B cell (primary cell): ENCODE measurements at regions not wholly inside any gene's neighbourhood (a gene's known extent, or its start where the extent isn't known, plus 50 kb on each side); places are given as distances from the start of the nearest gene placed in this dataset.
A peak's percentile ranks its signal among the peaks of the same experiment; 100 is the strongest.

Experiments
- ATAC-seq: fragments of 200-7000 bp; cut with Tn5 transposase; one replicate; pipeline ENCODE4 v1.10.0; 2021; ENCODE audit warnings: low read depth, mild to moderate bottlenecking, moderate number of reproducible peaks, moderate library complexity
- CTCF ChIA-PET: fragments of 350-600 bp; sonication (Branson Sonifier 250); formaldehyde crosslinking; loops from one replicate; lab custom pipeline; 2021; ENCODE audit warnings: antibody characterized with exemption, inconsistent platforms; lab: Charles Lee
- POLR2A ChIA-PET: fragments of 350-600 bp; sonication (Branson Sonifier 250); formaldehyde crosslinking; loops from one replicate; lab custom pipeline; 2021; ENCODE audit warnings: antibody characterized with exemption; lab: Charles Lee
- DNase-seq: peaks from one replicate; pipeline ENCODE4 v3.0.0; 2013
- H2AFZ ChIP-seq: 2 replicates; pipeline ENCODE4 v1.6.1; 2012; ENCODE audit warnings: mild to moderate bottlenecking, low read depth, low read length; ENCODE audit not compliant: insufficient read depth, poor library complexity, severe bottlenecking
- H3K27ac ChIP-seq, 2 donors: 1 replicate in 1 of 2; 2 replicates in 1 of 2; pipeline ENCODE4 v1.5.1; 2012 to 2013; ENCODE audit warnings: low read length in 2 of 2, mild to moderate bottlenecking in 2 of 2, moderate library complexity in 1 of 2
- H3K27me3 ChIP-seq, 4 experiments: fragments of 200-600 bp in 1 of 4; sonication (generic) in 1 of 4; replicated peaks in 1 of 4; 1 replicate in 2 of 4; 2 replicates in 2 of 4; pipeline versions ENCODE4 v1.6.1 to v1.7.0; 2013 to 2016; ENCODE audit warnings: low read length in 3 of 4, mild to moderate bottlenecking in 2 of 4, mixed read lengths in 1 of 4, moderate library complexity in 1 of 4; ENCODE audit not compliant: insufficient read depth in 4 of 4, control insufficient read depth in 3 of 4; ENCODE audit errors: control extremely low read depth in 1 of 4
- H3K36me3 ChIP-seq, 2 experiments: replicated peaks in 1 of 2; 1 replicate in 1 of 2; 2 replicates in 1 of 2; pipeline versions ENCODE4 v1.6.1 to v1.7.1; 2013; ENCODE audit warnings: low read length in 1 of 2; ENCODE audit not compliant: insufficient read depth in 2 of 2, control insufficient read depth in 1 of 2; ENCODE audit errors: control extremely low read depth in 1 of 2, extremely low read depth in 1 of 2
- H3K4me1 ChIP-seq, 2 donors: fragments of 200-600 bp in 1 of 2; sonication (generic) in 1 of 2; 1 replicate in 1 of 2; 2 replicates in 1 of 2; pipeline versions ENCODE4 v1.5.1 to v1.6.1; 2013 to 2017; ENCODE audit warnings: low read length in 2 of 2; ENCODE audit not compliant: control insufficient read depth in 2 of 2, insufficient read depth in 2 of 2
- H3K4me2 ChIP-seq: replicated peaks from 2 replicates; pipeline ENCODE3; 2012; ENCODE audit warnings: mild to moderate bottlenecking, low read depth, low read length; ENCODE audit not compliant: poor library complexity, severe bottlenecking
- H3K4me3 ChIP-seq, 5 experiments: fragments of 200-600 bp in 1 of 5; sonication (generic) in 1 of 5; 1 replicate in 3 of 5; 2 replicates in 2 of 5; pipeline versions ENCODE4 v1.5.1 to v1.7.0; 2011 to 2016; ENCODE audit warnings: low read length in 4 of 5, mild to moderate bottlenecking in 4 of 5, low read depth in 2 of 5, control low read depth in 1 of 5, moderate library complexity in 1 of 5; ENCODE audit not compliant: insufficient read depth in 1 of 5; ENCODE audit errors: control extremely low read depth in 1 of 5, extremely low read depth in 1 of 5
- H3K79me2 ChIP-seq: fragments of 200-600 bp; sonication (generic); one replicate; pipeline ENCODE4 v1.6.0; 2016; ENCODE audit warnings: low read length; ENCODE audit not compliant: control insufficient read depth, insufficient read depth
- H3K9ac ChIP-seq: fragments of 200-600 bp; sonication (generic); 2 replicates; pipeline ENCODE4 v1.6.1; 2017; ENCODE audit warnings: mild to moderate bottlenecking, low read length, moderate library complexity
- H3K9me3 ChIP-seq, 3 donors: one replicate each; pipeline versions ENCODE4 v1.6.1 to v1.7.1; 2013; ENCODE audit warnings: low read length in 2 of 3; ENCODE audit not compliant: control insufficient read depth in 2 of 3, insufficient read depth in 1 of 3; ENCODE audit errors: control extremely low read depth in 1 of 3
- H4K20me1 ChIP-seq: 2 replicates; pipeline ENCODE4 v1.6.0; 2012; ENCODE audit warnings: mild to moderate bottlenecking, low read length; ENCODE audit not compliant: insufficient read depth, control insufficient read depth, poor library complexity, severe bottlenecking
- H3K27ac Mint-ChIP-seq: one replicate; pipeline ENCODE4 v1.8.0; 2021; ENCODE audit warnings: mixed read lengths
- H3K27me3 Mint-ChIP-seq: one replicate; pipeline ENCODE4 v1.8.0; 2021; ENCODE audit warnings: mixed read lengths
- H3K4me1 Mint-ChIP-seq: one replicate; pipeline ENCODE4 v1.8.0; 2021; ENCODE audit warnings: mixed read lengths
- H3K4me3 Mint-ChIP-seq: one replicate; pipeline ENCODE4 v1.8.0; 2021; ENCODE audit warnings: mixed read lengths
- H3K9me3 Mint-ChIP-seq: one replicate; pipeline ENCODE4 v1.8.0; 2022; ENCODE audit warnings: mixed read lengths; ENCODE audit not compliant: insufficient read depth
- EZH2 ChIP-seq: IDR thresholded peaks from 2 replicates; pipeline ENCODE4 v1.6.1; 2012; ENCODE audit warnings: borderline replicate concordance, low read depth, mild to moderate bottlenecking, moderate library complexity, low read length; ENCODE audit not compliant: insufficient read depth, poor library complexity, severe bottlenecking
- WGBS: methylation state at CpG from one replicate; pipeline ENCODE4 v1.1.5; 2013; ENCODE audit warnings: missing lambda C conversion rate; ENCODE audit not compliant: insufficient coverage; 5-methylcytosine and 5-hydroxymethylcytosine counted together
- intact Hi-C: fragments of 100-400 bp; cut with micrococcal nuclease; formaldehyde crosslinking; loops from one replicate; pipeline ENCODE4 v1.10.0; 2022
- TF ChIP-seq, protein P1 (sequence below): fragments of 200-600 bp; IDR thresholded peaks from one replicate; pipeline ENCODE4 v1.8.0; 2022; ENCODE audit warnings: antibody characterized with exemption, mild to moderate bottlenecking

DNA sequence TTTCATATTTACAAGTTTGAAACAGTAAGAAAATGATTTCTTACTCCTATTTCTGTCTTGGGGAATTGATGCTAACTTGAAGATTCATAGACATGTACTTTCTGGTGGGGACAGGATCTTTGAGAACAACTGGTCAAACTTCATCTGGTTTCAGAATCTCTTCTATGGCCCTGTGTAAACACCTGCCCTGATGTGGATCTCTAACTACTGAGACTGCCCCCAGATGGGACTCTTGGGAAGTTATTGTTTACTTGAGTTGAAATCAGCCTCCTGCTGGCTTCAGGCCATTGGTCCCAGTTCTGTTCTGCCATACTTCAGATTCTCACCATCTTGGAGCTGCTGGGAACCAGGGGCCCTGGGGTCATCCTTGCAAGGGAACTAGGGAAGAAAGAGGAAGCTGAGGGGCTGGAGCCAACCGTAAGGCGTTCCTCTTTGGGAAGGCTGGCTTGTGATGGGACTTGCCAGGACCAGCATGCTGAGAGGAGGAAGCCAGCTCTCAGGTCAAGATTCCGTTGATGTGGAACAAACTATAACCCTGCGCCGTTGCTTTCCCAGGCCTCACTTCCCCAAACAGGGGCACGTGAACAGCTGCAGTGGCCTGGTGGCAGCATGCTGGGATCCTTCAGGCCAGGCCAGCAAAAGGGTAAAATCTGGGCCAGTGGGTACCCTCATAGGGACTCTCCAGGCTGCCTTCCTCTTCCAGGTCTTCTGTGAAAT, 135.5 kb upstream of the CXCR4 start:
- H3K79me2 ChIP-seq: no peaks in the 10 kb centered on the region
- no peak overlapping the region for H3K4me3 ChIP-seq
- H4K20me1 ChIP-seq: no peaks in the 10 kb centered on the region
- Mint-ChIP-seq H3K4me3 (peak overlapping the region; percentile 36), H3K27ac (peak overlapping the region; percentile 92), H3K4me1 (peaks cover 78% of the 10 kb centered on the region), H3K9me3 (no peaks in the 10 kb centered on the region), H3K27me3 (no peaks in the 10 kb centered on the region)
- intact Hi-C loops: loop anchor here (2.0 kb wide), 2 partner anchors 121 to 135 kb away; partner anchors contain the start of gene CXCR4
- H3K27me3 ChIP-seq: no peaks in the 10 kb centered on the region
- no peak overlapping the region for H3K9ac ChIP-seq
- TF ChIP-seq, protein P1, sequence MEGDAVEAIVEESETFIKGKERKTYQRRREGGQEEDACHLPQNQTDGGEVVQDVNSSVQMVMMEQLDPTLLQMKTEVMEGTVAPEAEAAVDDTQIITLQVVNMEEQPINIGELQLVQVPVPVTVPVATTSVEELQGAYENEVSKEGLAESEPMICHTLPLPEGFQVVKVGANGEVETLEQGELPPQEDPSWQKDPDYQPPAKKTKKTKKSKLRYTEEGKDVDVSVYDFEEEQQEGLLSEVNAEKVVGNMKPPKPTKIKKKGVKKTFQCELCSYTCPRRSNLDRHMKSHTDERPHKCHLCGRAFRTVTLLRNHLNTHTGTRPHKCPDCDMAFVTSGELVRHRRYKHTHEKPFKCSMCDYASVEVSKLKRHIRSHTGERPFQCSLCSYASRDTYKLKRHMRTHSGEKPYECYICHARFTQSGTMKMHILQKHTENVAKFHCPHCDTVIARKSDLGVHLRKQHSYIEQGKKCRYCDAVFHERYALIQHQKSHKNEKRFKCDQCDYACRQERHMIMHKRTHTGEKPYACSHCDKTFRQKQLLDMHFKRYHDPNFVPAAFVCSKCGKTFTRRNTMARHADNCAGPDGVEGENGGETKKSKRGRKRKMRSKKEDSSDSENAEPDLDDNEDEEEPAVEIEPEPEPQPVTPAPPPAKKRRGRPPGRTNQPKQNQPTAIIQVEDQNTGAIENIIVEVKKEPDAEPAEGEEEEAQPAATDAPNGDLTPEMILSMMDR: no peak
- no peak for TF ChIP-seq EZH2
- DNase-seq (peak; percentile 70), ATAC-seq (no peak)
- POLR2A ChIA-PET: interaction anchor here (0.7 to 5.1 kb wide), 9 partner anchors 8 to 134 kb away, joined by 3 to 63 read pairs (median 13); no protein-coding TSS in a partner anchor
- H3K36me3 ChIP-seq: no peaks in the 10 kb centered on the region
- peak overlapping the region; percentile 46 for H3K4me2 ChIP-seq
- CTCF ChIA-PET: interaction anchor here (0.7 to 7.4 kb wide), 12 partner anchors 8 to 256 kb away, joined by 3 to 137 read pairs (median 6); no protein-coding TSS in a partner anchor
- H3K9me3 ChIP-seq: no peaks in the 10 kb centered on the region
- 9% methylated on average over 6 of the region's 6 CpGs for whole genome bisulfite sequencing
- H3K27ac ChIP-seq: peak overlapping the region; percentile 43 to 74
- no peak overlapping the region for H2AFZ ChIP-seq
- peaks cover 55% of the 10 kb centered on the region in 2 donors for H3K4me1 ChIP-seq

DNA sequence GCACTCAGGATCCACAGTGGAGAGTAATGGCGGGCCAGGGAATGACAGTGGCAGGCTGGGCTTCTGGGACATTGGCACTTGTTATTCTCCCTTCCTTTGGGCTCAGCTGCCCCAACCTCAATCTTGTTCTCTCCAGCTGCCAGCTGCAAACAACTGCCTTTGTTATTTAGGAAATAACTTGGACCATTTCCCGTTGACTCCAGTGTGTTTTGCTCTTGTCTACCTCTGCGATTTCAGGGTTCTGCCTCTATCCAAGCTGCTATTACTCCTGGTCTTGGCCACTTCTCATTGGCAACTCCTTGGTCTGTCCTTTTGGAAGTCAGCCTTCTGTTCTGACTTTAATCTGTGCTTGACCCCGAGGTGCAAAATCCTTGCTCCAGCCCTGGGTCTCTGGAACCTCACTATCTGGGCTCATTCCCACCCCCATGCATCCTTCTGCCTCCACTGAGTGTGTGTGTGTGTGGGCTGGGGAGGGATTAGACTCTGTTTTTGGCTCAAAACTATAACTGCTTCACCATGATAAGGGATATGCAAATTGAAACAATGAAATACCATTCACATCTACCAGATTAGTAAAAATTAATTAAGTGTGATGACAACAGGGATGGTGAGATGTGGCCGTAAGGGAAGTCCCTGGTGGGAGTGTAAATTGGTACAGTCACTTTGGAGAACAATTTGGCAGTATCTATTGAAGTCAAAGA, 134.1 kb upstream of the CXCR4 start:
- peaks cover 70% of the 10 kb centered on the region for H3K4me1 Mint-ChIP-seq
- CTCF ChIA-PET: no interaction called here

More for the DNA sequence above, 134.1 kb upstream of the CXCR4 start:
- no peaks in the 10 kb centered on the region for H3K36me3 ChIP-seq
- H3K9ac ChIP-seq: no peak overlapping the region
- Mint-ChIP-seq H3K9me3 (no peaks in the 10 kb centered on the region), H3K27me3 (no peaks in the 10 kb centered on the region), H3K27ac (peak overlapping the region; percentile 68), H3K4me3 (no peak overlapping the region)
- H3K27ac ChIP-seq: no peak overlapping the region
- 56% methylated on average over 4 of the region's 5 CpGs for WGBS
- no peak overlapping the region for H3K4me3 ChIP-seq
- H3K79me2 ChIP-seq: no peaks in the 10 kb centered on the region
- DNase-seq: no peak
- no peak for ATAC-seq
- no peak overlapping the region for H3K4me2 ChIP-seq
- H2AFZ ChIP-seq: peak overlapping the region; percentile 9
- H3K9me3 ChIP-seq: no peaks in the 10 kb centered on the region
- H3K27me3 ChIP-seq: no peaks in the 10 kb centered on the region
- POLR2A ChIA-PET: no interaction called here
- no peak for TF ChIP-seq EZH2
- TF ChIP-seq, protein P1: no peak
- H4K20me1 ChIP-seq: no peaks in the 10 kb centered on the region
- peaks cover 55% of the 10 kb centered on the region in 2 donors for H3K4me1 ChIP-seq
- intact Hi-C loops: no loop called here
